ENCODE measurements at regions not wholly inside any gene's neighbourhood (a gene's known extent, or its start where the extent isn't known, plus 50 kb on each side); places are given as distances from the start of the nearest gene placed in this dataset.
A peak's percentile ranks its signal among the peaks of the same experiment; 100 is the strongest.
"Not testable (repeated sequence)": the region's sequence is repeated elsewhere in the genome, so short reads cannot be mapped to it uniquely, and the experiment has no call there.

DNA sequence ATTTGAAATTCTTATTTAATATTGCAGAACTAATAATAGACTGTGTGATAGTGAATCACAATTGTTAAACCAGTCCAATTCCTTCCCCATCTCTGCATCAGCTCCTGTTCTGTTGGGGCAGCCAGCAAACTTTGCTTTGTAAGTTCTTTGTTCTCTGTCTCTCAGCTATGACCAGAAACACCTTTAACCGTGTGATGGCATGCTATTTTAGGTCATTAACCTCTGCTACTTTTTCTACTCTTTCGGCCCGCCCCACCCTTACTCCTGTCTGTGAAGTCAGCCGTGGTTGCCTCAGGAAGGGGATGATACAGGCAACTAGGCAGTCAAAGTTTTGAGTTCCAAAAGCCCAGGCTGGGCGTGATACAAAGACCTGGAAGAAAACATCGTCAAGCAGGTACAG is 51.3 kb upstream of the EGFL6 start:
- no peak for DNase-seq

DNA sequence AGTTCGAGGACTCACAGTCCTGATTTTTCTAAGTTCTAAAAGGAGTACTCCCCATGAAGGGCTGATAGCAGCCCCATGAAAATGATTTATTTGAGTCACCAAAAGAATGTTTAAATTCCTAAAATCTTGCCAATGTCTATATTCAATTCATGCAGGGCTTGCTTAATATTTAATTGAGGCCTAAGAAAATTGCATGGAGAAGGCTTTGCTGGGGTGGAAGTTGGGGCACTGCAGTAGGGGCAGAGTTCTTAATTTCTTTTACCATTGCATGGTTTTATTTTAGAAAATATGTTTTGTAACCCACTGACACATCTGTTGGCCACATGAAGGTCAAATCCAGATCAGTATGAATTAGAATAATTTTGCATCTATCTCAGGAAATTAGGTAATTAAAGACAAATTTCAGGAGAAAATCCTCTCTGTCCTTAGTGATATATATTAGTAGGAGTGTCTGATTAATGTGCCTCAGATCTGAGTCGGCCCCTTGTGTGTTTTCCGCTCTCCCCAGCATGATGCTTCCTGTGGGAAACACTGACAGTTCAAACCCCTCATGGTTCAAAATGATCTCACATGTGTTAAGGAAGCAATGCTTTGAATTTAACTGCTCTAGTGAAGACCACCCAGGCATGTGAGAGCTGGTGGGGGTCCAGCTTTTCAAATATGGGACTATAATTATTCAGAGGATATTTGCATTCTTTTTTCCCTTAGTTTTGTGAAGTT is 54.0 kb upstream of the EGFL6 start:
- no peak for DNase-seq

DNA sequence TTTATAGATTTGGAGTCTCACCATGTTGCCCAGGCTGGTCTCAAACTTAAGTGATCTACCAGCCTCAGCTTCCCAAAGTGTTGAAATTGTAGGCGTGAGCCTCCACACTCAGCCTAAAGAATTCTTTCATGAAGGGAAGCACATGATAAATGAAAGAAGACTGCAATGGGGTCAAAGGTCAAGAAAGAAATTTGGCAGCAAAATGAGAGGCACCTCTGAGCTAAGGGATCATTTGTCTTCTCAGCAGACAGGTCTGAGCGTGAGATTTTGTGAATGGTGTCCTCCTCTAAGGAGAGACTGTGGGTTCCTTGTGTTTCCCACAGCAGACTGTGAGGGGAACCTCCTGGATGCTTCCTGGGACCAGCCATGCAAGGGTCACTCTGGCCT is 57.5 kb upstream of the EGFL6 start:
- no peak for DNase-seq

DNA sequence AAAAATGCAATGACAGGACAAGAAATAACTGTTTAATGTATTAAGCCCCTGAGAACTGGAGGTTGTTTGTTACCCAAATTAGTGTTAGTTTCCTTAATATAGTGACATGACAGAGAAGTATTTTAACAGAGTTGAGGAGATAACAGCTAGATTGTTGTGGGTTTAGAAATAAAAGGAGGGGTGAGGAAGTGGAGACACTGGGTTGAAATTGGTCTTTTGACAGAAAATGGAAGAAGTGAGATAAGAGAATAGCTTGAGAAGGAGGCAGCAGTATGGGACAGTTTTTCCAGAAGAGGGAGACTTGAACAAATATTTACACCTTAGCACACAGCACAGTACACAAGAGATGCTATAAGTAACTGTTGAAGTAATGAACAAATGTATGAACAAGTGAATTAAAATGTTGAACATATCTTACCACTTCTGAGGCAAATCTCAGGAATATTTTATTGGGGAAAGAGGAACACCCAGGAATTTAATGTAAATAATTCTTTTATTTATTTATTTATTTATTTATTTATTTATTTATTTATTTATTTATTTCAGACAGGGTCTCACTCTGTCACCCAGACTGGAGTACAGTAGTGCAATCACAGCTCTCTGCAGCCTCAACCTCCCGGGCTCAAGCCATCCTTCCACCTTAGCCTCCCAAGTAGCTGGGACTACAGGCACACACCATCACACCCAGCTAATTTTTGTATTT is 58.0 kb upstream of the EGFL6 start:
- DNase-seq, result no peak

DNA sequence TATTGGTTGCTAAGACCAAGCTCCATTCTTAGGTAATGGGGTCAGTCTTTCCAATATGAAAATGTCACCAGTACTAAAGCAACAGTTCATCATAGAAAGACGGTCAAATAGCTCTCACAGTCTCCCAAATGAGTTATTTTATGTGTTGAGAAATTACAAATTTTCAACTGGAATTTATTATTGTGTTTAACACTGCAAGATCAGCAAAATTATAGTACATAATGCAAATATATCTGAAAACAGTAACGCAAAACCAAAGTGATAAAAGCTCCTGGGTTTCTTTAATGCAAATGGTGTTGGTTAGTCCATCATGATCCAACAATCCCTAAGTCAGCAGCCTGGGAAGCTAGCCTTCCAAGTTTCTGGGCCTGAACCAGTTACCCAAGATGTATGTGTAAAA is 61.5 kb upstream of the EGFL6 start:
- DNase-seq, result no peak

DNA sequence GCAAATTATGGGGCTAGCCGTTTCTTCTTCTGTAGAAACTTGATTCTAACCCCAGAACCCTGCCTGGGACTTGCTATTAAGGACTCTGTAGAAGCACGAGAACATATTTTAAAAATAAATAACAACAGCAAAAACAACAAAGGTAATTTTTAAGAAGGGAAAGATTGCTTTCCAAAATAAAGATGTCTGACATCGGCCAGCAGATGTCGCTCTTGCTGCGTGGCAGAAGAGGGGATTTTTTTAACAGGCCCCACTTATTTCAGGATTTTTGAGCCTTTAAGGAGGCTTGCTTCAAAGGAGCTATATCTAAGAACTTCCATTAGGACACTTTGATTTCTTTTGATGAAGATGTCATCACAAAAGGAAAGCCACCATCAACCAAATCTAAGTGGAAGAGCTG is 62.8 kb upstream of the EGFL6 start:
- DNase-seq, result peak; percentile 40

DNA sequence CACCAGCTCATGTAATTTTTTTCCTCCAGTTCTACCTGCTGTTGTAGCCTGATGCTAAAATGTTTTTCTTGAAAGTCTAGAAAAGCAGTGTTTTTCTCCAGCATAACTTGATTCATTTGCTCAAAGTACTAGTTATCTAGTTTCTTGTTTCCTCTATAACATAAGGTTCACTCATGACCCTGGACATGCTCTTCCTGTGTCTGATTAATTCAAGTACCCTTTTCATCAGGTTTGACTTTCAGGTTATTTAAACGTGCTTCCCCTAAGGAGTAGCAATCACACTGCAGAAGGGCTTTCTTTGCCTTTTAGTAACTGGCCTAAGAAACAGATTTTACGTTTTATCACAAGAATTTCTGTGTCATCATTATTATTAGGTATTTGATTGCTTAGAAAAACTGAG is 66.8 kb upstream of the EGFL6 start:
- DNase-seq, result no peak

DNA sequence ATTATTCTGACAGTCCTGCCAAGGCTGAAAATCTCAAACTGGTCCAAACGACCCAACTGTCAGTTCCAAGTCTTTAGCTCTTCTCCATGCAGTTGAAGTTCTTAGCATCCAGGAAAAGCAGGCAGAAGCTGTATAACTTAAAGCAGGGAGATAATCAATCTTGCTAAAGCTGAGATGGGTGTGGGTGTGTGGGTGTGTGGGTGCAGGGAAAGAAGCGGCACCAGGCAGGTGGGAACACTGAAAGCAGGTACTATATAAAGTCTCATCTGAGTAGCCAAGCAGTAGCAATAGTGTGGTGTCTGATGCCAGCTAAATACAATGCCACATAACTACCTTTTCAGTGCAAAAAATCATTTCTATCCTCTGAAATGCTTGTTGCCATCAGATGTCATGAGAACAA is 69.7 kb upstream of the EGFL6 start:
- no peak for DNase-seq

DNA sequence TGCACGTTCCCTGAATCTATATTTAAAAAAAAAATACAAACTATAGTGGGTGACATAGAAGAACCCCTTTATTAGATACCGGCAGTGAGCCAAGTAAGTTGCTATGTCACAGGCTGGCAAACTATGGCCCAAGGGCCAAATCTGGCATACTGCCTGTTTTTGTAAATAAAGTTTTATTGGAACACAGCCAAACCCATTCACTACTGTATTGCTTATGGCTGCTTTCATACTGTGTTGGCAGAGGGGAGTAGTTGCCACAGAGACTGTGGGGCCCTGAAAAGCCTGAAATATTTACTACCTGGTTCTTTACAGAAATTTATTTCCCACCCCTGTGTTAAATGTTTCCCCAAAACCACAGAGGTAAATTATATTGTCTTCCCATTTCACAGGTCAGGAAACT is 71.2 kb upstream of the EGFL6 start:
- no peak for DNase-seq

DNA sequence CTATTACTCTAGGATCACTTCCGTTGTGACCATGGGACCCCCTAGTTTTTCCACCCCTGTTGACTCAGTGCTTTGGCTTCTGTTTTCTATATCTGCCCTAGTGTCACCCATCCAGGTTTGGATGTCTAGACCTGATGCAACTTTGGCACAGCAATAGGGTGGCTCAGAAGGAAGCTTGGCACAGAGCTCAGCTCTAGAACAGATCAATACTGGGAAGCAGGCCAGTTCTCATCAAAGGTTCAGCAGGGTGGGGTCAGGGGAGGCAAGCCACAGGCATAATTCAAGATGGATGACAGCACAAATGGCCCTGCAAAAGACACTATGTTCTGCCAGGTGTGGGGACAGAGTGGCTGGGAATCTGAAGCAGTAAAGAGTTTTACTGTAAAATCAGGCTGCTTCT is 74.2 kb upstream of the EGFL6 start:
- DNase-seq, result no peak

DNA sequence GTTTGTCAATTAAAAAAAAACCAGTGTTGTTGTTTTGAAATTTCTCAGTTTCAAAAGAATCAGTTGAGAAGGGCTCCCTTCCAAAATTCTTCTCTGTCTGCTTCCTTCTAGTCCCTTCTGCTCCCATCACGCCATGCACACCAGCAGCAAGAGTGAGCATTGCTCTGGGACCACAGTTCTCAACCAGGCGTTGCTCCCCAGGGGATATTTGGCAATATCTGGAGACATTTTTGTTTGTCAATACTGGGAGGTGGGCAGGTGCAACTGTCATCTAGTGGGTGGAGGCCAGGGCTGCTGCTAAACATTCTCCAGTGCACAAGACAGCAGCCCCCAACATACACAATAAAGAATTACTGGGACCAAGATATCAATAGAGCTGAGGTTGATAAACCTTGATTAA is 74.8 kb upstream of the EGFL6 start:
- DNase-seq, result no peak

DNA sequence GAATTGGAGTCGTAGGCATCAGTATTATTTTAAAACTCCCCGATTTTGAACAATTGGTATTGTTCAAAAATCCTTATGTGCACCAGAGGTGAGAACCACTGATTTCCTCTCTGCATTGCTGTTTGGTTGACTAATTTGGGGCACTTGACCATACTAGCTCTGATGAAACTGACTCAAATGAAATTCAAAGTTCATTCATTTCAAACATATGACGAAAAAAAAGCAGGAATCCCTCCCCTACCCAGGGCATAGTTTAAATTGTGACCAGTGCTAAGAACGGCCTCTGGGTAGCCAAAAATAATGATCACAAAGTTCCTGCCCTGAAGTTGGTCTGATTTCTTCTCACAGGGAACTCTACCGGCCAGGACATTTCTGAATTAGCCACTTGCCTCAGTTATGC is 75.7 kb upstream of the EGFL6 start:
- no peak for DNase-seq

DNA sequence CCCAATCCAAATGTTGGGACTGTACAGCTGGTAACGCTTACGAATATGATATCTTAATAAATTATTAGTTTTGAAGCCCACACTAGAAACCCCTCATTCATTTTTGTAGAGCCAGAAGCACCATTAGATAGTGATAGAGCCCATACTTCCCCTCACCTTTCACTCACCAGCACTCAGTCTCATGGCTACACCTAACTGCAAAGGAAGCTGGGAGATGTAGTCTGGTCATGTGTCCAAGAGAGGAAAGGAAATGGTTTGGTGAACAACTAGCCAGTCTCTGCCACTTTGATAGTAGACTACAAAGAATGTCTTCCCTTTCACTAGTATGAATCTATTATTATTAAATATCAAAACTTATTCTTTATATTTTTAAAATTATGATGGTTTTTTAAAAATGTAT is 77.1 kb upstream of the EGFL6 start:
- DNase-seq, result no peak

DNA sequence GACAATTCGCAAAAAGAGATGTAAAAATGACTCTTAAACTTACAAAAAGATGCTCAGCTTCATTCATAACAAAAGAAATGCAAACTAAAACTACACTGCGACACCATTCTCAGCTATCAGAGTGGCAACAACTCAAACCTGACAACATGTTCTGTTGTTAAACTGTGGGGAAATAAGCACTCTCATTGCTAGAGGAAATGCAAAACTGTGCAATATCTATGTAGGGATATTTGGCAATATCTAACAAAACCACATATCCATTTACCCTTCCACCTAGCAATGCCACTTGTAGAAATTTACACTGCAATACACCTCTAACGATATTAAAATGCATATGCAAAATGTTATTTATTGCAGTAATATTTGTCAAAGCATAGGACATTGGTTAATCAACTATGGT is 78.3 kb upstream of the EGFL6 start:
- DNase-seq, result no peak

DNA sequence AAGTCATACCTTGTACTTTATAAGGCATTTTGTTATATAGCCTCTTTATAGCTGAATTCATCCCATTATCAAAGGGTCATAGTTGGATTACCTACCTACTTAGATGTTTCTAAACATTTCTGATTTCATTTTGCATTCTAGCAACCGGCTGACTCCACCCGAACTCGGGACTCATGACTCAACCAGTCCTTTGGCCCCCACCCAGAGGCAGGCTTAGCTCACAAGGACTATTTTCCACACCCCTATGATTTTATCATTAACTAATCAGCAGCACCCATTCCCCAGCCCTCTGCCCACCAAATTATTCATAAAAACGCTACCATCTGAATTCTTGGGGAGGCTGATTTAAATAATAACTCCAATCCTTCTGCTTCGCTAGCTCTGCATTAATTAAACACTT is 79.9 kb upstream of the EGFL6 start:
- no peak for DNase-seq

DNA sequence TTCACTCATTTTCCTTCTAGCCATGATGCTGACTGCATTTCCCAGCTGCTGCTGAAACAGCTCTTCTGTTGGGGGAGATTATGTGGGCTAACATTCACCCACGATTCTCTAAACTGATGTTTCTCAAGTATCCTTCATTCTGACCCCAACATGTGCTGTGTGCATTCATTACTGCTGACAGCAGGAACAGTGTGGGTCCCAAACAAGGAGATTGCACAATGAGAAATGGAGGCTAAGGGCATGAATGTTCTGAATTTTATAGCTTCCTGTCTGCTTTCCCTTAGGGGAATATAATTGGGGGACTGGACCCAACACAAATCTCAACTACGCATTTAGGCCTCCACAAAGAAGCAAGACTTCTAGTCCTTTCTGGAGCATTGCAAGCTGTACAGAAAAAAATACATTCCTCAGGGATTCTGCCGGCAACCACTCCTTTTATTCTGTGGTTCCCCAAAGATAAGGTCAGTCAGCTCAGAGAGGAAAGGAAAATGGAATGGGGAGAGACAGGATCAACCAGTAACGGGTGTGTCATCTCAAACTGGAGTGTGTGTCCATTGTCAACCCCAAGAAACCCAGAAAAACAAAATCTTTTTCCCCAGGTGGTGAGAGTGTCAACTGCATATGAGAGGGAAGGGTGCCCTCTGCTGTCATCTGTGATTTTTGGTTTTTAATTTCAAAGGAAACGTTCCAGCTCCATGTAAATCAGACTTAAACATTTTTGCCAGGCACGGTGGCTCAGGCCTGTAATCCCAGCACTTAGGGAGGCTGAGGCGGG is 81.5 kb upstream of the EGFL6 start:
- DNase-seq, result peak; percentile 72

DNA sequence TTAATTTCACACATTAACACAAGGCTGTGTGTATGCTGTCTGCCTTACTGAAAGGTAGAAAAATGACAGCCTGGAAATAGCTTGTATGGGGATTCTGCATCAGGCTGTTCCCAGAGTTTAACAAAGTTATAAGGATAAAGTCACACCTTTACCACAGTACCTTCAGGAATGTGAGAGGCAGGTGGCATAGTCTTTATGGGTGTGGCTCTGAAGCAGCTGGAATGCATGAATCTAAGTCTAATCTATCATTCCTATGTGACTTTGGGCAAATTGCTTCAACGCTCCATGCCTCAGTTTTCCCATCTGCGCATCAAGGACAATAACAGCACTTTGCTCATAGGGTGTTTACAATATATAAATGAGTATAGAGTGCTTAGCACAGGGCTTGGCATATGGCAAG is 84.2 kb upstream of the EGFL6 start:
- DNase-seq, result no peak

DNA sequence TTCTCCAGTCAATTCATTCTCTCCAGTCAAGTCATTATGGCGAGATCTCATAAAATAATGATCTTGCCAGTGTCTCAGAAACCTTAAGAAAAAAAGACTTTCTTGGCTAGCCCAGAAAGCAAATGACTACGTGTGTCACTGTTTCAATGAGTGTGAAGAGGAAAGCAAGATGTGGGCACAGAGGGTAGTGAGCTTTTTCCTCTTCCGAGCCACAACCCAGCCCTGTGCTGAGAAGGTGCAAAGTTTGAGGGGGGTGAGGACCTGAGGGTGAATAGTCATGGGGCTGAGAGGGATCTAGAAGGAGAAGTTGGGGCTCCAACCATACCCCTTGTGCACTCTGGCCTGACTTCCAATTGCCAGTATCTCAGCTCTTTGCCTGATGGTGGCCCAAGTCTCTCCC is 85.6 kb upstream of the EGFL6 start:
- DNase-seq, result no peak

DNA sequence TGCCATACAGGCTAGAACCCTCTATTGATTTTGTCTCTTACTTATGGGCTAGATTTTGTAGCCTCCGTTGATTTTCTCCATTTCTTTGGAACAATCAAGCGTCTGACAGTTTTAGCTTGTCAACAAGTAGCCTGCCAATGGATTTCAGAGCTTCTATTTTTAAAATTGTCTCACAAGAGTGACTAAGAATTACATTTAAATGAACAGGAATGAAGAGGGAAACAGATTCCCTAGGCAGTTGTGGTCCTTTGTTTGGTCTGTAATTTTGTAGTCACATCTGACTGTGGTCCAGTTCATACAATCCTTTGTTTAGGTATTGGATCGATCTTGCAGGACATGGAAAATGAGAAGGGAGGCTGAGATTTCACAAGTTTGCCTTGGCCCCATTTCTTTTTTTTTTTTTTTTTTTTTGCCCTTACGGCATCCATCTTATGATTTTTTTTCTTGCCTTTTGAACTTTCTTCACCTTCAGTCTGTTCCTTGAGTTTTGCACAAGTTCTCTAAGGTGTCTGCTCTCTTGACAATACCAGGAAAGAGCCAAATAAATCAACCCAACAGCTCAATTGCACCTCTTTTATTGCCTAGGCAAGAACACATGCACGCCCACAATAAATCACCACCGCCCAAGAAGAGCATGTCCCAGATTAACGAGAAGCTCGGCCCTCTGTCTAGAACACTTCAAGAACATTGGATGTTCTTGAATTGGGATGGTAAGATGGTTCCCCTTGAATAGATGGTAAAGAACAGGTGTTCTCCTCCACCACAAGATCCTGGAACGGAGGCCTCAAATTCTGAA is 86.5 kb upstream of the EGFL6 start:
- no peak for DNase-seq

DNA sequence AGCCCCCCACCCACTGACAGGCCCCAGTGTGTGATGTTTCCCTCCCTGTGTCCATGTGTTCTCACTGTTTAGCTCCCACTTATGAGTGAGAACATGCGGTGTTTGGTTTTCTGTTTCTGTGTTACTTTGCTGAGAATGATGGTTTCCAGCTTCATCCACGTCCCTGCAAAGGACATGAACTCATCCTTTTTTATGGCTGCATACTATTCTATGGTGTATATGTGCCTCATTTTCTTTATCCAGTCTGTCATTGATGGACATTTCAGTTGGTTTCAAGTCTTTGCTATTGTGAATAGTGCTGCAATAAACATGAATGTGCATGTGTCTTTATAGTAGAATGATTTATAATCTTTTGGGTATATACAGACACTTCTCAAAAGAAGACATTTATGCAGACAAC is 88.6 kb upstream of the EGFL6 start:
- not testable (repeated sequence) for DNase-seq

DNA sequence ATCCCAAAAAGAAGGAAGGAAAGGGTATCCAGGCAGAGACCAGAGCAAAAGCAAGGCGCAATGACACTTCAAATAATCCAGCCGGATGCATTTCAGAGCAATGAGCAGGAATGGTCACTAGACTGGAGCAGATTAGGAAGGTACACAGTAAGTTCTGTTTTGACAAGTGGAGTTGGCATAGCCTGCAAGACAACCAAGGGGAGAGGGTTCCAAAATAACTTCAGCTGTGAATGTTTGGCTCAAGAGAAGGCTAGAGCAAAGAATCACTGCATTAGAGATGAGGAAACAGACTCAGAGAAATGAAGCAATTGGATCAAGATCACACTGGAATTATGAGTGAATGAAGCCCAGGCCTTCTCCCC is 90.0 kb upstream of the EGFL6 start:
- DNase-seq, result no peak

DNA sequence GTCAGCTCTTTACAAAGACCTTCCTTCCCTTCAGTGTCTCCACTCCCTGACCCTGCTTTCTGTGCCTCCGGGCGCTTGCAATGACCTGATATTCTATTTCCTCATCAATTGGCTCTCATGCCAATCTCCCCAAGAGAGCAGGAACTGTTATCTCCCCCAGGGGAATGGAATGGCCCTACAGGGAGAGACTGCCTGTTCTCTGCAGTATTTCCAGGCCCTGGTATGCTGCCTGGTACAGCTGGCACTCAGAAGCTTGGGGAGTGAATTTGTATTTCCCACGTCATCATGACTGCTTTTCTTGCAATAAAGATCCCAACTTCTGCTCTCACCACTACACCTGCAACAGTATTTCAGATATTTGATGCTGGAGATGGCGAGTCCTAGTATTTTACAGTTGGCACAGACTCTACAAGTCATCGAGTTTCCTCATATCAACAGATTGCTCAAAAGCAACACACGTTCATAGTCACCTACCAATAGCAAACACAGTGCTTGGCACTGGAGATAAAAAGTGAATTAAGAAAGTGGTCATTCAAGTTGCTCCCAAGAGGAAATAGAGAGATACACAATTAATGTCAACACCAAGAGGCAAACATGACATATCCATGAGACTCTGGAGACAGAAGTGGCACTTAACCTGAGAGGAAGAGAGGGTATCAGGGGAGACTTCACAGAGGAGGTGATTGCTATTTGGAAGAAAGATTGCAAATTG is 90.5 kb upstream of the EGFL6 start:
- DNase-seq, result no peak

DNA sequence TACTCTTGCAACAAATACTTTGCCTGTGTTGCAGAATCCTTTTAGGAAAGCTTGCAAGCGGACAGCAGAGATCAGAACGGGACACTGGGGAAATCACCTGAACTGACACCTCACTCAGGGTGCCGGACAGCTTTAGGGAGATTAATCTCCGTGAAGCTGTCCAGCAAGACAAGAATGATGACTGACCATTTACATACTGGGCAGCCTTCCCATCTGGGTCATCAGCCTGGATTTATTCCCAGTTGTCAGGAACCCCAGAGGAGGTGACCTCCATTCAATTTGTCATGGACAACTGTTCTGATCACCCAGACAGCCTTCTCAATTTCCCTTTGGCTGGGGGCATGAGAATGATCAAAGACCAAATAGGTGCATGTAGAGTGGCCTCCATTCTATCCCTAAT is 93.0 kb upstream of the EGFL6 start:
- DNase-seq, result no peak

Measured in hindlimb muscle (tissue), 1 donor.